HUES48 (cell line): ENCODE measurements at regions not wholly inside any gene's neighbourhood (a gene's known extent, or its start where the extent isn't known, plus 50 kb on each side); places are given as distances from the start of the nearest gene placed in this dataset.
"Not testable (repeated sequence)": the region's sequence is repeated elsewhere in the genome, so short reads cannot be mapped to it uniquely, and the experiment has no call there.

Experiments used
- H3K27ac ChIP-seq: one replicate; pipeline ENCODE4 v1.7.0; 2013; ENCODE audit warnings: low read depth, low read length, inconsistent platforms
- H3K27me3 ChIP-seq: 2 replicates; pipeline ENCODE4 v1.6.1; 2013; ENCODE audit warnings: mild to moderate bottlenecking, low read length; ENCODE audit not compliant: control insufficient read depth, insufficient read depth
- H3K36me3 ChIP-seq: 2 replicates; pipeline ENCODE4 v1.6.1; 2013; ENCODE audit warnings: low read length; ENCODE audit not compliant: control insufficient read depth, insufficient read depth
- H3K4me1 ChIP-seq: 2 replicates; pipeline ENCODE4 v1.6.1; 2013; ENCODE audit warnings: mild to moderate bottlenecking, low read length; ENCODE audit not compliant: control insufficient read depth, insufficient read depth
- H3K4me3 ChIP-seq: 2 replicates; pipeline ENCODE4 v1.5.1; 2013; ENCODE audit warnings: mild to moderate bottlenecking, low read depth, low read length
- H3K9ac ChIP-seq: 2 replicates; pipeline ENCODE4 v1.6.1; 2013; ENCODE audit warnings: mild to moderate bottlenecking, low read depth, low read length, moderate library complexity
- H3K9me3 ChIP-seq: 2 replicates; pipeline ENCODE4 v1.6.1; 2013; ENCODE audit warnings: low read length; ENCODE audit not compliant: control insufficient read depth, insufficient read depth

GRCh38 chr3:20511863-20512505, 326.0 kb upstream of the SGO1 start:
- Histone ChIP-seq H3K4me1 (peaks cover 6% of the 10 kb centered on the region; the same call in 1 of the 2 replicates), H3K9me3 (no peaks in the 10 kb centered on the region), H3K9ac (no peak overlapping the region), H3K4me3 (no peak overlapping the region), H3K27me3 (no peaks in the 10 kb centered on the region), H3K36me3 (no peaks in the 10 kb centered on the region), H3K27ac (no peak overlapping the region)

GRCh38 chr3:20510396-20510795, 324.4 kb upstream of the SGO1 start:
- Histone ChIP-seq H3K9ac (no peak overlapping the region), H3K27ac (no peak overlapping the region)

DNA sequence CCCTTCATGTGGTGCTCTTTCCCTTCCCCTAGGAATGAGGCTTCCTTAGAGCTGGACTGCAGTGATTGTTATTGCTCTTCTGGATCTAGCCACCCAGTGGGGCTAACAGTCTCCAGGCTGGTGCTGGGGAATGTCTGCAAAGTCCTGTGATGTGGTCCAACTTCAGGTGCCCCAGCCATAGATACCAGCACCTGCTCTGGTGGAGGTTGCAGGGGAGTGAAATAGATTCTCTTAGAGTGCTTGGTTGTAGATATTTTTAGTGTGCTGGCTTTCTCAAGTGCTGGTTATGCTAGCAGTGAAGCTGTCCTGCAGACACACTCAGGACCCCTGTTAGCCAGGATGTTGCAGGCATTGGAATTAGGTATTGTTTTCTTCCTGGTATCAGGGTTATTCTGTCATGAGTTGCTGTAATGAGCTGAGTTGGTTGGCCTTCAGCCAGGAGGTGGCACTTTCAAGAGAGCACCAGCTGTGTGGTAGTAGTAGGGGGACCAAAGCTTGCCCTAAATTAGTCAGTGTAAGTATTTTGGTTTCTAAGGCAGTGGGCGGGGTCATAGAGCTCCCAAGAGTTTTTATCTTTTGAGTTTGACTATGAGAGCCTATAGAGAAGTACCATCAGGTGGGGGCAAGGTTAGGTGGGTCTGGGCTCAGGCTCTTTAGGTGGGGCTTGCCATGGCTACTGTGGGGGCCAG, 317.5 kb upstream of the SGO1 start:
- no peaks in the 10 kb centered on the region for H3K9me3 ChIP-seq
- no peak overlapping the region for H3K9ac ChIP-seq
- H3K4me3 ChIP-seq = no peak overlapping the region
- H3K27me3 ChIP-seq = no peaks in the 10 kb centered on the region
- H3K4me1 ChIP-seq = no peaks in the 10 kb centered on the region
- no peaks in the 10 kb centered on the region for H3K36me3 ChIP-seq
- H3K27ac ChIP-seq = no peak overlapping the region

More at GRCh38 chr3:20510396-20510795, 324.4 kb upstream of the SGO1 start:
- Histone ChIP-seq H3K9me3 (no peaks in the 10 kb centered on the region), H3K27me3 (no peaks in the 10 kb centered on the region), H3K4me1 (peaks cover 6% of the 10 kb centered on the region; the same call in 1 of the 2 replicates), H3K36me3 (no peaks in the 10 kb centered on the region), H3K4me3 (no peak overlapping the region)

GRCh38 chr3:20490996-20491395, 305.0 kb upstream of the SGO1 start:
- Histone ChIP-seq H3K36me3 (no peaks in the 10 kb centered on the region), H3K27ac (no peak overlapping the region), H3K9me3 (no peaks in the 10 kb centered on the region), H3K4me1 (0 out of 2 replicates have a peak, but pooled peaks cover 3% of the 10 kb centered on the region), H3K9ac (no peak overlapping the region), H3K27me3 (no peaks in the 10 kb centered on the region), H3K4me3 (no peak overlapping the region)

DNA sequence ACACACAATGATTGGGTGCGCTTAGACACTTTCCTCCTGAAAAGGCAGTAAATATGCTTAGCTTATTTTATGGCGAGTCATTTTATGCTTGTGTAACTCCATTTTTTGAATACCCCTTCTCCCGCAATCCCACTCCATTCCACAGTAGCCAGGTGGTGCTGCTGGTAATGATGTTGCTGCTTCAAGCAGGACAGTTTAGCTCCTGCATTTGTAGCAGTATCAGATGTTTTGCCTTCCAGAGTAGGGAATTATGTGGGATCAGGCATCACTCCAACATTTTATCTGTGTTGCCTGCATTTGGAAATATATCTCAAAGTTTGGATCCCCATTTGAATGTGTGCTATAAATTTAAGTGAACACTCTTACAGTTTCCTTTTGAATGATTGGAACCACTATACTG, 302.1 kb upstream of the SGO1 start:
- H3K27me3 ChIP-seq = no peaks in the 10 kb centered on the region
- H3K27ac ChIP-seq = no peak overlapping the region
- 0 out of 2 replicates have a peak, but pooled peaks cover 3% of the 10 kb centered on the region for H3K4me1 ChIP-seq
- H3K4me3 ChIP-seq = no peak overlapping the region
- no peak overlapping the region for H3K9ac ChIP-seq
- H3K36me3 ChIP-seq = no peaks in the 10 kb centered on the region
- peaks cover 8% of the 10 kb centered on the region; the same call in 1 of the 2 replicates for H3K9me3 ChIP-seq

- no peaks in the 10 kb centered on the region for H3K36me3 ChIP-seq
- H3K9ac ChIP-seq = no peak overlapping the region
- H3K27ac ChIP-seq = no peak overlapping the region
- no peak overlapping the region for H3K4me3 ChIP-seq
- H3K9me3 ChIP-seq = peaks cover 12% of the 10 kb centered on the region; the same call in 1 of the 2 replicates
- no peaks in the 10 kb centered on the region for H3K27me3 ChIP-seq
- H3K4me1 ChIP-seq = peaks cover 17% of the 10 kb centered on the region
Observed at GRCh38 chr3:20484126-20484525, 298.1 kb upstream of the SGO1 start.

DNA sequence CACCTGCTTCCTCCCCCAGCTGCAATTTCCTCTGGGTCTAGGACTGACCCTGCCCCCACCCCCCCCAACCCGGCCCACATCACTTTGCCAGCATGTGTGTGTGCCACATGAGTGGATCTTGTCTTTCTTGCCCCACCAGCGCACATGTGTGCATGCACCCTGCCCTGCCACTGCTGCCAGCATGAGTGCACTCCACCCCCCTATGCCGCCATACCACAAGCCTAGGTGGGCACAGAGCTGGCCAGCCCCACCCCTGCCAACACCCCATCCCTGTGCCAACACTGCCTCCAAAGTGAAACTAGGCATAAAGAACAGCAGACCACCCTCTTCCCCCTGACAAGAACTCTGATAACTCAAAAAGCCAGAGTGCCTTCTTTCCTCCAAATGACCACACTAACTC, 296.3 kb upstream of the SGO1 start:
- Histone ChIP-seq H3K4me3 (no peak overlapping the region), H3K9me3 (peaks cover 12% of the 10 kb centered on the region; the same call in 1 of the 2 replicates), H3K27me3 (no peaks in the 10 kb centered on the region)

GRCh38 chr3:20480786-20481365, 294.9 kb upstream of the SGO1 start:
- peaks cover 12% of the 10 kb centered on the region; the same call in 1 of the 2 replicates for H3K9me3 ChIP-seq

More for the DNA sequence above, 296.3 kb upstream of the SGO1 start:
- no peaks in the 10 kb centered on the region for H3K36me3 ChIP-seq
- H3K4me1 ChIP-seq = peaks cover 17% of the 10 kb centered on the region
- H3K27ac ChIP-seq = no peak overlapping the region
- no peak overlapping the region for H3K9ac ChIP-seq

DNA sequence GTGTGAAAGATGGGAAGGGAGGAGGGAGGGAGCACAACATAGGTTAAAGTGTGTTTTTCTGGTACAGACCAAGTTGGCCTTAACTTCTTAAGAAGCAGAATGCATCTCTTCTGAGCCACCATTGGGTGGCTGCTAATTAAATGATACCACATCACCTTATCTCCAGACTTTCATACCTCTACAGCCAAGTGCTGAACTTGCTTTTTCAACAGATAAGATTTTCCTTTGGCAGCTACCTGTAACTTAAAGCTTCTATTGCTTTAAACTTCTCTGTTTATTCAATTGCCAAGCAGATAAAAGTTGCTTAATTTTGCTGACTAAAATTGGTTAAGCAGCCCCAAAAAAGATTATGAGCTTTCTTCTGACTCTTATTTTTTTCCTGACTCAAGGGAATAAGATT, 292.4 kb upstream of the SGO1 start:
- Histone ChIP-seq H3K9ac (no peak overlapping the region), H3K4me1 (peaks cover 17% of the 10 kb centered on the region), H3K36me3 (no peaks in the 10 kb centered on the region), H3K4me3 (no peak overlapping the region), H3K27me3 (no peaks in the 10 kb centered on the region), H3K27ac (no peak overlapping the region), H3K9me3 (peaks cover 7% of the 10 kb centered on the region; the same call in 1 of the 2 replicates)

More at GRCh38 chr3:20480786-20481365, 294.9 kb upstream of the SGO1 start:
- Histone ChIP-seq H3K27ac (peak overlapping the region; percentile 88), H3K4me1 (peaks cover 17% of the 10 kb centered on the region), H3K27me3 (no peaks in the 10 kb centered on the region), H3K4me3 (no peak overlapping the region), H3K36me3 (no peaks in the 10 kb centered on the region), H3K9ac (no peak overlapping the region)

GRCh38 chr3:20464237-20464636, 278.2 kb upstream of the SGO1 start:
- not testable (repeated sequence) for H3K9ac ChIP-seq, H3K27ac ChIP-seq, H3K9me3 ChIP-seq, H3K27me3 ChIP-seq, H3K4me3 ChIP-seq, H3K36me3 ChIP-seq
- peaks cover 13% of the 10 kb centered on the region for H3K4me1 ChIP-seq

DNA sequence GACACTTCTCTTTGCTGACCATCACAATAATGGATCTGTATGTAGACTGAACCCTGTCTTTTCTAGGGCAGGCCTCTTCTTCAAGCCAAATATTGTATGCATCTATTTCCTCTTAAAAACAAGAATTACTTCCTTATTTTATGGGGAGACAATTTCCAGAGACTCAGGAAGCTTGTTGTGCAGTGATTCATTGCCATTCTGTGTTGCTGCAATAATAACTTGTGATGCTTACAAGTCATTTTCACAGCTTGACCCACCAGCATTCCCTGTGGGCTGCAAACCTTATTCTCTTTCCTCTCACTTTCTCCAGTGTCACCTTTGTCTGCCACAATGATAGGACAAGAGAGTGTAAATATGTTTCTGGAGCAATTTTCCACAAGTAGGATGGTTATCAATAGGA, 276.7 kb upstream of the SGO1 start:
- Histone ChIP-seq H3K27me3 (no peaks in the 10 kb centered on the region), H3K36me3 (no peaks in the 10 kb centered on the region), H3K27ac (no peak overlapping the region), H3K9ac (no peak overlapping the region), H3K9me3 (peaks cover 6% of the 10 kb centered on the region; the same call in 1 of the 2 replicates), H3K4me1 (peaks cover 13% of the 10 kb centered on the region), H3K4me3 (no peak overlapping the region)
